Lower lobe of right lung (tissue), 2 donors: ENCODE measurements at regions not wholly inside any gene's neighbourhood (a gene's known extent, or its start where the extent isn't known, plus 50 kb on each side); places are given as distances from the start of the nearest gene placed in this dataset.
A peak's percentile ranks its signal among the peaks of the same experiment; 100 is the strongest.

Source experiments
- ATAC-seq, 2 donors: fragments of 200-7000 bp; cut with Tn5 transposase; one replicate each; pipeline ENCODE4 v1.9.1; 2020 to 2022; ENCODE audit warnings: mild to moderate bottlenecking in 2 of 2, moderate library complexity in 2 of 2
- DNase-seq: peaks from one replicate; pipeline ENCODE4 v3.0.0-alpha.2; 2020
- H3K27ac ChIP-seq: fragments of 200-600 bp; one replicate; pipeline ENCODE4 v1.8.0; 2022
- H3K27me3 ChIP-seq: fragments of 200-600 bp; one replicate; pipeline ENCODE4 v1.8.0; 2022; ENCODE audit warnings: low read depth
- H3K36me3 ChIP-seq: fragments of 200-600 bp; one replicate; pipeline ENCODE4 v1.8.0; 2022; ENCODE audit warnings: mild to moderate bottlenecking
- H3K4me1 ChIP-seq: fragments of 200-600 bp; one replicate; pipeline ENCODE4 v1.8.0; 2022
- H3K4me3 ChIP-seq: fragments of 200-600 bp; one replicate; pipeline ENCODE4 v1.8.0; 2022; ENCODE audit warnings: mild to moderate bottlenecking
- H3K9me3 ChIP-seq: fragments of 200-600 bp; one replicate; pipeline ENCODE4 v1.8.0; 2022
- intact Hi-C: fragments of 100-400 bp; cut with DNase I; formaldehyde crosslinking; loops from one replicate; pipeline ENCODE4 v1.11.0; 2022
- TF ChIP-seq, protein P1 (sequence below): fragments of 200-600 bp; IDR thresholded peaks from one replicate; pipeline ENCODE4 v1.8.0; 2022; ENCODE audit warnings: antibody characterized with exemption, mild to moderate bottlenecking
- donor health status: DM: no; HTN: yes; CAD: no; lungs with severe emphysema.

DNA sequence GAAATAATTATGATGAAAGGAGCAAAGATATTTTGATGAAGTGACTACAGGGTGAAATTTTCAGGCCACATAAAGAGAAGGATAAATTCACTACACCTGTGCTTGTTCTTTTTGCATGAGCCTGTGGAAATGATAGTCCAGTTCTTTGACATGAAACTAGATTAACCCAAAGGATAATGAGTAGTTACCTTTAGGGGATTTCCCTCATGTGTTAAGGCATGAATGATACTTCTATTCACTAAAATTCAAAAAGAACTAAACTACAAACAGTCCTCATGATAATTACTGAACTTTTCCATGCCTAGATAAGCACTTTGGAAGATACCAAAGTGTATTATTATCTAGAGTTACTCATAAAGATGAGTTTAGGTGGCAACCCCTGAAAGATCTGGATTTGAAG, 244.3 kb downstream of the PTPRC start:
- Histone ChIP-seq H3K4me1 (peaks cover 9% of the 10 kb centered on the region), H3K36me3 (peaks cover 11% of the 10 kb centered on the region), H3K27ac (no peak overlapping the region), H3K27me3 (no peaks in the 10 kb centered on the region), H3K4me3 (no peak overlapping the region), H3K9me3 (no peaks in the 10 kb centered on the region)
- ATAC-seq (no peak), DNase-seq (no peak)
- TF ChIP-seq, protein P1, sequence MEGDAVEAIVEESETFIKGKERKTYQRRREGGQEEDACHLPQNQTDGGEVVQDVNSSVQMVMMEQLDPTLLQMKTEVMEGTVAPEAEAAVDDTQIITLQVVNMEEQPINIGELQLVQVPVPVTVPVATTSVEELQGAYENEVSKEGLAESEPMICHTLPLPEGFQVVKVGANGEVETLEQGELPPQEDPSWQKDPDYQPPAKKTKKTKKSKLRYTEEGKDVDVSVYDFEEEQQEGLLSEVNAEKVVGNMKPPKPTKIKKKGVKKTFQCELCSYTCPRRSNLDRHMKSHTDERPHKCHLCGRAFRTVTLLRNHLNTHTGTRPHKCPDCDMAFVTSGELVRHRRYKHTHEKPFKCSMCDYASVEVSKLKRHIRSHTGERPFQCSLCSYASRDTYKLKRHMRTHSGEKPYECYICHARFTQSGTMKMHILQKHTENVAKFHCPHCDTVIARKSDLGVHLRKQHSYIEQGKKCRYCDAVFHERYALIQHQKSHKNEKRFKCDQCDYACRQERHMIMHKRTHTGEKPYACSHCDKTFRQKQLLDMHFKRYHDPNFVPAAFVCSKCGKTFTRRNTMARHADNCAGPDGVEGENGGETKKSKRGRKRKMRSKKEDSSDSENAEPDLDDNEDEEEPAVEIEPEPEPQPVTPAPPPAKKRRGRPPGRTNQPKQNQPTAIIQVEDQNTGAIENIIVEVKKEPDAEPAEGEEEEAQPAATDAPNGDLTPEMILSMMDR: no peak
- intact Hi-C loops: no loop called here

DNA sequence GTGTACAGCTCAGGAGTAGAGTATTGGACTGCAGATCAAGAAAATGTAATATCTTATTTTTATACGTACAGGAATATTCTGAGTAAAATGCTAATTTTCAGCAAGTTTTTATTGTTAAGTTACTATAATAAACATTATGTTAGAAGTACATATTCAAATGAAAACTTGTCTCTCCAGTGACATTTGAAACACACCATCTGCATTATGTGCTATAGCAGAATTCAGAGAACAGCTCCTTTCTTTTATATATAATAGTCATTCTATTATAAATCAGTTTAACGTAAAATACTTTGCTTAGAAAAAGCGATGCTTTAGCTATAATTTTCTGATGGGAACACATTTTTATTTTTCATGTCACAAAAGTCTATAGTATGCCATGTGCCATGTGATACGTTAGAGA, 249.0 kb downstream of the PTPRC start:
- Histone ChIP-seq H3K9me3 (no peaks in the 10 kb centered on the region), H3K4me1 (peaks cover 18% of the 10 kb centered on the region), H3K4me3 (no peak overlapping the region), H3K36me3 (no peaks in the 10 kb centered on the region), H3K27me3 (no peaks in the 10 kb centered on the region), H3K27ac (no peak overlapping the region)
- DNase-seq: no peak
- intact Hi-C loops: no loop called here
- ATAC-seq: no peak
- TF ChIP-seq, protein P1: no peak

DNA sequence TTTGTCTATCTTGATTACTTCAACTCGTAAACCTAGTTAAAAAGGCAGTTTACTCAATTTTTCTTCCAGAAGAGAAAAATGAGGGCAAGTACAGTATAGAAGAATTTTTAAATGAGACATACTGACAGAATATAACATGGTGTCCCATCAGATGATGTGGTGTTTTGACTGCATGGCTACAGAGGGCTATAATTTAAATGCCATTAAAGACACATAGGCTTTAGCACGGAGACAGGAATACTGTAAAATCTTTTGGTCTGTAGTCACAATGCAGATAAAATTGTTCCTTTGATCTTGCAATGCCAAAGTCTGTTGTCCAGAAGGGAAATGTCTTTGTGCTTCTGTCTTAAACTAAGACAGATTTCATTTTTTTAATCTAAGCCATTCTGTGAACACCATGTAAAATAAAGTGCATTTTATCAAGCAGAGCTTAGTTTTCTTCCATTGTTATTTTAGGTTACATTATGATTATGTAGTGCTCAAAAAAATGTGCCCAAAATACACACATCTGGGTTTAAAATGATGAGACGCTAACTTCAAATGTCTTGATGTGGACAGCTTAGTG, 249.6 kb downstream of the PTPRC start:
- Histone ChIP-seq H3K4me1 (peaks cover 18% of the 10 kb centered on the region), H3K27ac (no peak overlapping the region), H3K27me3 (no peaks in the 10 kb centered on the region), H3K36me3 (no peaks in the 10 kb centered on the region), H3K4me3 (no peak overlapping the region), H3K9me3 (no peaks in the 10 kb centered on the region)
- no peak for DNase-seq
- TF ChIP-seq, protein P1: no peak
- intact Hi-C loops: no loop called here
- ATAC-seq: no peak

- Histone ChIP-seq H3K27ac (no peak overlapping the region), H3K4me1 (peaks cover 18% of the 10 kb centered on the region), H3K9me3 (no peaks in the 10 kb centered on the region), H3K36me3 (no peaks in the 10 kb centered on the region), H3K4me3 (no peak overlapping the region), H3K27me3 (no peaks in the 10 kb centered on the region)
- DNase-seq (no peak), ATAC-seq (peak in 1 of 2 donors; percentile 54)
- TF ChIP-seq, protein P1: no peak
- intact Hi-C loops: no loop called here
Measured at GRCh38 chr1:198889101-198889500, 250.3 kb downstream of the PTPRC start.

DNA sequence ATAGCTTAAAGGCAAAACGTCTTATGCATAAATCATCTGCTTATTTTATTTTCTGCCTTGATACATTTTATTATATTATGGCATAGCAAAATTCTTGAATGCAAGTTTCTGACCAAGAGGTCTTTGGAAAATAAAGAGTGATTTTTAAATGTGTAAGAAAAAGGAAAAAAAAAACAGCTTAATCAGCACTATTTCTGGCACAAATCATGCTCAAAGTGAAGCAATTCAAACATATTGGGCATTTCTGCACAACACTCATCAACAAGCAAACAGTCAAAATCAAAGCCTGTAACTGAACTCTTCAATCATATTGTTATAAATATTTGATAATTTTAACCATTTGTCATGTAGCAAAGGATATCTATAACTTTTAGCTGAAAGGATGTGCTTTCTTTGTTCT, 250.9 kb downstream of the PTPRC start:
- no peaks in the 10 kb centered on the region for H3K27me3 ChIP-seq
- no peak overlapping the region for H3K27ac ChIP-seq
- TF ChIP-seq, protein P1: no peak
- intact Hi-C loops: no loop called here
- H3K9me3 ChIP-seq: no peaks in the 10 kb centered on the region
- DNase-seq: no peak
- H3K4me3 ChIP-seq: no peak overlapping the region
- peaks cover 18% of the 10 kb centered on the region for H3K4me1 ChIP-seq
- no peaks in the 10 kb centered on the region for H3K36me3 ChIP-seq
- ATAC-seq: no peak
